ENCODE measurements at regions not wholly inside any gene's neighbourhood (a gene's known extent, or its start where the extent isn't known, plus 50 kb on each side); places are given as distances from the start of the nearest gene placed in this dataset.
A peak's percentile ranks its signal among the peaks of the same experiment; 100 is the strongest.

DNA sequence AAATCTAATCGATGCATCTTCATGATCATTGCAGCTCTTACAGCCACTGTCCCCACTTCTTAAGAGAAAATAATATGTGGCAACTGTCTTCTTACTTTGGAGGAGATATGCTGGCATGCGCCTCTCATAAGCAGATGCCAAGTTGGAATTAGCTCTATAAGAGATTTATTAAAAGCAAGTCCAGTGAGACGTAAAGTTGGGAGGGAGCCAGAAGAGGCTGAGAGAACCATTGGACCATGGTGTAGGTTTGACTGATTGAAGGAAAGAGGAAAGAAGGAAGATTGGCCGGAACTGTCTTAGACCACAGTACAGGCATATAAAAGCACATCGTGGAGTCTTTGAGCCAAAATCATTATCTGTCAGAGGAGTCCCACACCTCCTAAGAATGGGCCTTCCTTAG is 265.7 kb upstream of the ZC3H15 start:
- H3K4me1 ChIP-seq = no peaks in the 10 kb centered on the region
- no peaks in the 10 kb centered on the region for H3K27me3 ChIP-seq
- H3K36me3 ChIP-seq = no peaks in the 10 kb centered on the region
- no peak for TF ChIP-seq CTCF (IDR thresholded peaks at IDR 0.05)
- no peak for TF ChIP-seq POLR2A (IDR thresholded peaks at IDR 0.05)
- no peaks in the 10 kb centered on the region for H3K9me3 ChIP-seq
- WGBS, 2 donors = 74 to 76% methylated on average over 5 of the region's 5 CpGs
- peak in 1 of 2 donors; percentile 29 for DNase-seq
- H3K27ac ChIP-seq = no peak overlapping the region
- H3K4me3 ChIP-seq (replicated peaks in 1 of 3) = no peak overlapping the region
- intact Hi-C loops (cut with DNase I) = no loop called here

DNA sequence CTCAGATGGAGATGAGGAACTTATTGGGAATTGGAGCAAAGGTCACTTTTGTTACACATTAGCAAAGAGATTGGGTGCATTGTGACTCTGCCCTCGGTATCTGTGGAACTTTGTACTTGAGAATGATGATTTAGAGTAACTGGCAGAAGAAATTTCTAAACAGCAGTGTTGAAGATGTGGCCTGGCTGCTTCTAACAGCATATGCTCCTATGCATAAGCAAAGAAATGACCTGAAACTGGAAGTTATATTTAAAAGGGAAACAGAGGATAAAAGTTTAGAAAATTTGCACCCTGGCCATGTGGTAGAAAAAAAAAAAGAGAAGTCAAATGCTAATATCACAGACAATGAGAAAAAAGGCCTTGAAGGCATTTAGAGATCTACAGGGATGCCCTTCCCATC is 256.8 kb upstream of the ZC3H15 start:
- no peaks in the 10 kb centered on the region for H3K36me3 ChIP-seq
- H3K27ac ChIP-seq = no peak overlapping the region
- H3K4me1 ChIP-seq = no peaks in the 10 kb centered on the region
- whole genome bisulfite sequencing, 2 donors = 81 to 87% methylated on average over 1 of the region's 1 CpG
- DNase-seq = no peak
- TF ChIP-seq CTCF (IDR thresholded peaks at IDR 0.05) (no peak), POLR2A (IDR thresholded peaks at IDR 0.05) (no peak)
- H3K27me3 ChIP-seq = no peaks in the 10 kb centered on the region
- intact Hi-C loops (cut with DNase I) = no loop called here
- no peaks in the 10 kb centered on the region for H3K9me3 ChIP-seq
- no peak overlapping the region for H3K4me3 ChIP-seq (replicated peaks in 1 of 3)

GRCh38 chr2:186241874-186242273 is 244.2 kb upstream of the ZC3H15 start:
- TF ChIP-seq CTCF (IDR thresholded peaks at IDR 0.05) (no peak), POLR2A (IDR thresholded peaks at IDR 0.05) (no peak)
- Histone ChIP-seq H3K4me1 (no peaks in the 10 kb centered on the region), H3K36me3 (no peaks in the 10 kb centered on the region), H3K4me3 (replicated peaks in 1 of 3) (no peak overlapping the region), H3K9me3 (no peaks in the 10 kb centered on the region), H3K27ac (no peak overlapping the region), H3K27me3 (no peaks in the 10 kb centered on the region)
- WGBS, 2 donors = 96 to 100% methylated on average over 4 of the region's 4 CpGs
- DNase-seq = no peak
- intact Hi-C loops (cut with DNase I) = no loop called here

DNA sequence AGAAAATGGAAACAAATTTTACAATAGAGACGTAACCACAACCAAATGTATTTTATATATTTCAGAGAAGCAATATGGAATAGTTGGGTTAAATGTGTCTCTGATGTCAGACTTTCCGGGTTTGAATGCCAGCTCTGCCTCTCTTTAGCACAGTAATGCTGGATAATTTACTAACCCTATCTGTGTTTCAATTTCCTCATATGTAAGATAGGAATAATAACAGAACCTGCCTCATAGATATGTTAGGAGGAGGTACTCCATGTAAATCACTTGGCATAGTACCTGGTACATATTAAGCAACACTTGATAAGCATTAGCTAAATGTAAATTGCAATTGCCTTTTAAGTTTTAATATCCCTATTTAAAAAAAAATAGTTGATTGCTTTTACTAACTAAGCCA is 231.3 kb upstream of the ZC3H15 start:
- TF ChIP-seq POLR2A (IDR thresholded peaks at IDR 0.05) = no peak
- H3K27me3 ChIP-seq = no peaks in the 10 kb centered on the region
- no peaks in the 10 kb centered on the region for H3K9me3 ChIP-seq
- H3K4me1 ChIP-seq = no peaks in the 10 kb centered on the region
- WGBS, 2 donors = 93% methylated on average over 2 of the region's 2 CpGs
- H3K4me3 ChIP-seq (replicated peaks in 1 of 3) = no peak overlapping the region
- DNase-seq = no peak
- intact Hi-C loops (cut with DNase I) = no loop called here
- no peaks in the 10 kb centered on the region for H3K36me3 ChIP-seq
- no peak overlapping the region for H3K27ac ChIP-seq

DNA sequence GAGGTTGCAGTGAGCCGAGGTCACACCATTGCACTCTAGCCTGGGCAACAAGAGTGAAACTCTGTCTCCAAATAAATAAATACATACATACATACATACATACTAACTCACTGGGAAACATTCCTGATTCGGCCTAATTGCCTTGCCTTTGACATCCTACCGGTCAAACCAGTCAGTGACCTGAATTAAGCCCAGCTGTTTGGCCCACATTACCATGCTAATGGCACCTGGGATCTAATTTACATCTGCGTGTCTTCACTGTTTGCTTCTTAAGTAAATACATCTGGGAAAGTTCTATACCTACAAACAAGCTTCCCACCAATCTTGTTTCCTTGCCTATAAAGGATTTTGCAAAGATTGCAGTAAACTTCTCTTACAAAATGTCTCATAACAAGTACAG is 230.2 kb upstream of the ZC3H15 start:
- TF ChIP-seq CTCF (IDR thresholded peaks at IDR 0.05) (no peak), POLR2A (IDR thresholded peaks at IDR 0.05) (no peak)
- WGBS, 2 donors = 88 to 90% methylated on average over 4 of the region's 4 CpGs
- H3K4me1 ChIP-seq = no peaks in the 10 kb centered on the region
- DNase-seq = no peak
- intact Hi-C loops (cut with DNase I) = no loop called here
- no peak overlapping the region for H3K27ac ChIP-seq
- no peak overlapping the region for H3K4me3 ChIP-seq (replicated peaks in 1 of 3)
- H3K27me3 ChIP-seq = no peaks in the 10 kb centered on the region
- no peaks in the 10 kb centered on the region for H3K36me3 ChIP-seq
- H3K9me3 ChIP-seq = no peaks in the 10 kb centered on the region

GRCh38 chr2:186256540-186256939 is 229.5 kb upstream of the ZC3H15 start:
- intact Hi-C loops (cut with DNase I) = no loop called here
- no peak overlapping the region for H3K4me3 ChIP-seq (replicated peaks in 1 of 3)
- H3K4me1 ChIP-seq = no peaks in the 10 kb centered on the region
- no peak overlapping the region for H3K27ac ChIP-seq
- no peak for DNase-seq
- no peaks in the 10 kb centered on the region for H3K36me3 ChIP-seq
- TF ChIP-seq CTCF (IDR thresholded peaks at IDR 0.05) (peak in 3 of 6 experiments; percentile 40 to 46 (median 40)), POLR2A (IDR thresholded peaks at IDR 0.05) (no peak)
- 19% methylated on average over 1 of the region's 1 CpG for WGBS, 2 donors
- no peaks in the 10 kb centered on the region for H3K9me3 ChIP-seq
- H3K27me3 ChIP-seq = no peaks in the 10 kb centered on the region
